OCI-LY3 (cell line): ENCODE measurements at regions not wholly inside any gene's neighbourhood (a gene's known extent, or its start where the extent isn't known, plus 50 kb on each side); places are given as distances from the start of the nearest gene placed in this dataset.

Source experiments
- H2AFZ ChIP-seq: fragments of 200-600, 300-600 bp; shearing (Covaris generic); 2 replicates; pipeline ENCODE4 v1.6.0; 2014; ENCODE audit warnings: antibody characterized with exemption, low read depth, low read length
- H3K27ac ChIP-seq: fragments of 200-600, 300-600 bp; sonication (generic); 2 replicates; pipeline ENCODE4 v1.5.1; 2014; ENCODE audit warnings: mild to moderate bottlenecking, low read length, moderate library complexity, mixed read lengths
- H3K27me3 ChIP-seq: fragments of 200-600, 300-600 bp; sonication (generic); 2 replicates; pipeline ENCODE4 v1.6.1; 2014; ENCODE audit warnings: low read depth, low read length, mixed read lengths
- H3K36me3 ChIP-seq: fragments of 200-600, 300-600 bp; sonication (generic); replicated peaks from 2 replicates; pipeline ENCODE3; 2014; ENCODE audit warnings: low read depth, low read length, mixed read lengths
- H3K4me1 ChIP-seq: fragments of 300-600, 200-600 bp; sonication (generic); 2 replicates; pipeline ENCODE4 v1.6.1; 2014; ENCODE audit warnings: low read length, mixed read lengths
- H3K4me2 ChIP-seq: fragments of 200-600, 300-600 bp; sonication (generic); 2 replicates; pipeline ENCODE4 v1.6.1; 2014; ENCODE audit warnings: low read length, mixed read lengths
- H3K4me3 ChIP-seq: fragments of 300-600, 200-600 bp; sonication (generic); 2 replicates; pipeline ENCODE4 v1.5.1; 2014; ENCODE audit warnings: antibody characterized with exemption, mild to moderate bottlenecking, low read length, moderate library complexity
- H3K79me2 ChIP-seq: fragments of 300-600, 200-600 bp; shearing (Covaris generic); 2 replicates; pipeline ENCODE4 v1.6.1; 2014; ENCODE audit warnings: mild to moderate bottlenecking, low read length, mixed read lengths
- H3K9ac ChIP-seq: fragments of 300-600, 200-600 bp; shearing (Covaris generic); 2 replicates; pipeline ENCODE4 v1.6.0; 2014; ENCODE audit warnings: mild to moderate bottlenecking, low read length, moderate library complexity
- H3K9me3 ChIP-seq: fragments of 200-600, 300-600 bp; shearing (Covaris generic); 2 replicates; pipeline ENCODE4 v1.6.1; 2014; ENCODE audit warnings: low read length, mixed read lengths; ENCODE audit not compliant: insufficient read depth
- H4K20me1 ChIP-seq: fragments of 200-600, 300-600 bp; sonication (generic); 2 replicates; pipeline ENCODE4 v1.6.1; 2016; ENCODE audit warnings: low read length, mixed read lengths; ENCODE audit not compliant: insufficient read depth
- EZH2phosphoT487 ChIP-seq: fragments of 200-600 bp; shearing (Covaris generic); IDR thresholded peaks from 2 replicates; pipeline ENCODE4 v1.6.1; 2018; ENCODE audit warnings: antibody characterized with exemption, mixed run types, low read depth
- TF ChIP-seq, protein P1 (sequence below): fragments of 200-600, 300-600 bp; sonication (generic); IDR thresholded peaks from 2 replicates; pipeline ENCODE4 v1.5.1; 2014; ENCODE audit warnings: antibody characterized with exemption, low read length, low read depth

DNA sequence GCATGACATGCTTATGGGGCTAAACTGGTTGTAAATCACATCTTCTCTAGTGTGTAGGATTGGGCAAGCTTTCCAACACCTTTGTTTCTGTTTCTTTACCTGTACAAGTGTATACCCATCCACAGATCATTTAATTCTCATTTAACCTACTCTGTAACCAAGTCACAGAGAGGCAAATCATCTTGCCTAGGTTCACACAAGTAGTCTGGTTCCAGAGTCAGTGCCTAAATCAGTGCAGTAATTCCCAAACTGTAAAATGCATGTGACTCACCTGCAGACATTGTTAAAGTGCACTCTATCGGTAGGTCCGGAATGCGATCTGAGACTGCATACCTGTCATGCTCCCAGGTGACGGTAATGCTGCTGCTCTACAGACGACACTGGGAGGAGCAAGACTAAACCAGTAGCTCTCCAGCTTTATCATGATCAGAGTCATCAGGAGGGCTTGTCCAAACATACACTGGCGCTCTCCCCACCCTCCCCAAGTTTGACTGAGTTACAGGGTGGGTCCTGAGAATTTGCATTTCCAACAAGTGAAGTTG is 107.9 kb upstream of the FREM1 start:
- no peak overlapping the region for H3K27ac ChIP-seq

DNA sequence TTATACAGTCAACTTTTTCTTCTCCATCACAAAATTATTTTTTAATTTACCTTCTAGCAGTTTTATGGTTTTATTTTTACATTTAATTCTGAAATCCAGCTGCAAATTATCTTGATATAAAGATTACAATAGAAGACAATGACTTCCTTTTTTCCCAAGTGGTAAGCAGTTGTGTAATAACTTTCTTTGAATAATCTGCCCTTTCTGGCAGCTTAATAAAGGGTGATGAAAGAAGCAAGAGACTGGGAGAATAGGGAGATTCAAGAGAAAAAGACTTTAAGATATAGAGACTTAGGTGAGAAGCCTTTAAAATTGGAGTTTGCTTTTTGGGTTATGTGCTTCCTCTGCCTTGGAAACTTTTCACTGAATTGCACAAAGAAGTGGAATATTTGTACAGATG is 100.4 kb upstream of the FREM1 start:
- Histone ChIP-seq H3K4me1 (no peaks in the 10 kb centered on the region), H3K27me3 (no peaks in the 10 kb centered on the region), H3K9me3 (no peaks in the 10 kb centered on the region), H3K4me2 (no peak overlapping the region), H3K36me3 (no peaks in the 10 kb centered on the region), H3K9ac (no peak overlapping the region), H3K4me3 (no peak overlapping the region), H3K79me2 (no peaks in the 10 kb centered on the region), H3K27ac (no peak overlapping the region), H4K20me1 (no peaks in the 10 kb centered on the region), H2AFZ (no peak overlapping the region)
- TF ChIP-seq, protein P1, sequence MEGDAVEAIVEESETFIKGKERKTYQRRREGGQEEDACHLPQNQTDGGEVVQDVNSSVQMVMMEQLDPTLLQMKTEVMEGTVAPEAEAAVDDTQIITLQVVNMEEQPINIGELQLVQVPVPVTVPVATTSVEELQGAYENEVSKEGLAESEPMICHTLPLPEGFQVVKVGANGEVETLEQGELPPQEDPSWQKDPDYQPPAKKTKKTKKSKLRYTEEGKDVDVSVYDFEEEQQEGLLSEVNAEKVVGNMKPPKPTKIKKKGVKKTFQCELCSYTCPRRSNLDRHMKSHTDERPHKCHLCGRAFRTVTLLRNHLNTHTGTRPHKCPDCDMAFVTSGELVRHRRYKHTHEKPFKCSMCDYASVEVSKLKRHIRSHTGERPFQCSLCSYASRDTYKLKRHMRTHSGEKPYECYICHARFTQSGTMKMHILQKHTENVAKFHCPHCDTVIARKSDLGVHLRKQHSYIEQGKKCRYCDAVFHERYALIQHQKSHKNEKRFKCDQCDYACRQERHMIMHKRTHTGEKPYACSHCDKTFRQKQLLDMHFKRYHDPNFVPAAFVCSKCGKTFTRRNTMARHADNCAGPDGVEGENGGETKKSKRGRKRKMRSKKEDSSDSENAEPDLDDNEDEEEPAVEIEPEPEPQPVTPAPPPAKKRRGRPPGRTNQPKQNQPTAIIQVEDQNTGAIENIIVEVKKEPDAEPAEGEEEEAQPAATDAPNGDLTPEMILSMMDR, result no peak
- TF ChIP-seq EZH2phosphoT487, result no peak

More for the DNA sequence above, 107.9 kb upstream of the FREM1 start:
- Histone ChIP-seq H3K79me2 (no peaks in the 10 kb centered on the region), H3K4me2 (no peak overlapping the region), H3K4me1 (no peaks in the 10 kb centered on the region), H3K9me3 (no peaks in the 10 kb centered on the region), H4K20me1 (no peaks in the 10 kb centered on the region), H3K9ac (no peak overlapping the region), H3K27me3 (no peaks in the 10 kb centered on the region), H3K36me3 (no peaks in the 10 kb centered on the region), H3K4me3 (no peak overlapping the region), H2AFZ (no peak overlapping the region)
- TF ChIP-seq, protein P1, result no peak
- TF ChIP-seq EZH2phosphoT487, result no peak

DNA sequence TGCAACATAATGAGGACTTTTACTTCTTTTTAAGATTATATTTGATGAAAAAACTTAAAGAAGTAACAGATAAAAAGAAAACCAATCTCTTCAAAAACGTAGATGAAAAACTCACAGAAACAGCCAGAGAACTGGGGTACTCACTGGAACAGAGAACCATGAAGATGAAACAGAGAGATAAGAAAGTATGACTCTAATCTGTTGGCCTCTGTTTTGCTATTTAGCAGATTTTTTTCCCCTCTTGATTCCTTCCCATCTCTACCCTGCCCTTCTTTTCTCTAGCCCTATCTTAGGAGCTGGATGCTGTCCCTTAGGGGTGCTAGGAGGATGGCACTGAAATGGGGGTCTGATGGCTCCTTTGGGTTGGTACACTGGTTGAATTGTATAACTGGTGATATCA is 97.5 kb upstream of the FREM1 start:
- TF ChIP-seq EZH2phosphoT487, result no peak
- TF ChIP-seq, protein P1, result no peak
- Histone ChIP-seq H3K9me3 (no peaks in the 10 kb centered on the region), H3K9ac (no peak overlapping the region), H3K36me3 (no peaks in the 10 kb centered on the region), H3K27ac (no peak overlapping the region), H3K4me2 (no peak overlapping the region), H3K27me3 (0 out of 2 replicates have a peak, but pooled peaks cover under 1% of the 10 kb centered on the region), H2AFZ (no peak overlapping the region), H4K20me1 (no peaks in the 10 kb centered on the region), H3K4me3 (no peak overlapping the region), H3K4me1 (no peaks in the 10 kb centered on the region), H3K79me2 (no peaks in the 10 kb centered on the region)

DNA sequence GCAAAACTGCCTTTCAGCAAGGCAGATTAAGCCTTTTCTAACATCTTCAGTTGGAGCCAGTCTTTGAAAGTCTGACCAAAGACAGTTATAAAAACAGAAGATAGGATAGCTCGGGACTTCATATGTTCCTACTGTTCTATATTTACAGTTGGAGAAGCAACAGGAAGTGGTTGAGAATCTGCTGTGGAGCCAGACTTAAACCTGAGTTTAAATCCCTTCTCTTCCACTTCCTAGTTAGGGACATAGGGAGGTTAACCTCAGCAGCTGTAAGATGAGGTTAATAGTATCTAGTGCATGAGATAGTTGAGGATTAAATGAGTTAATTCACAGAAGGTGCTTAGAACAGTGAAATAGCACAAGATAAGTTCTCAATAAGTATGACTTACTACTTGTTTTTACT is 84.5 kb upstream of the FREM1 start:
- Histone ChIP-seq H3K4me2 (no peak overlapping the region), H3K9me3 (no peaks in the 10 kb centered on the region), H3K27me3 (0 out of 2 replicates have a peak, but pooled peaks cover 4% of the 10 kb centered on the region), H3K9ac (no peak overlapping the region), H3K79me2 (no peaks in the 10 kb centered on the region), H2AFZ (no peak overlapping the region), H3K4me1 (peaks cover 3% of the 10 kb centered on the region; the same call in 1 of the 2 replicates), H3K36me3 (no peaks in the 10 kb centered on the region), H3K4me3 (no peak overlapping the region), H4K20me1 (no peaks in the 10 kb centered on the region), H3K27ac (no peak overlapping the region)
- TF ChIP-seq, protein P1, result no peak
- no peak for TF ChIP-seq EZH2phosphoT487
